RWPE2 (cell line): ENCODE measurements at regions not wholly inside any gene's neighbourhood (a gene's known extent, or its start where the extent isn't known, plus 50 kb on each side); places are given as distances from the start of the nearest gene placed in this dataset.

ENCODE experiments used
- ATAC-seq: fragments of 200-7000 bp; cut with Tn5 transposase; 3 replicates; pipeline ENCODE4 v1.9.1; 2021; ENCODE audit warnings: low read depth
- DNase-seq: peaks from one replicate; pipeline ENCODE4 v3.0.0-alpha.2; 2020; ENCODE audit warnings: low spot score
- H3K27ac ChIP-seq: fragments of 450-650 bp; 2 replicates; pipeline ENCODE4 v1.5.1; 2017; ENCODE audit warnings: mild to moderate bottlenecking; ENCODE audit not compliant: poor library complexity, severe bottlenecking
- H3K27me3 ChIP-seq: fragments of 250-450 bp; sonication (Bioruptor Pico); 2 replicates; pipeline ENCODE4 v1.5.1; 2021; ENCODE audit warnings: mild to moderate bottlenecking, moderate library complexity; ENCODE audit not compliant: insufficient read depth, poor library complexity, severe bottlenecking
- H3K36me3 ChIP-seq: fragments of 250-450 bp; sonication (Bioruptor Pico); 2 replicates; pipeline ENCODE4 v1.5.1; 2020; ENCODE audit warnings: low read depth, mild to moderate bottlenecking, moderate library complexity
- H3K4me1 ChIP-seq: fragments of 250-450 bp; sonication (Bioruptor Pico); 2 replicates; pipeline ENCODE4 v1.5.1; 2021; ENCODE audit warnings: mild to moderate bottlenecking, moderate library complexity; ENCODE audit not compliant: insufficient read depth, poor library complexity, severe bottlenecking
- H3K4me3 ChIP-seq: fragments of 250-450 bp; sonication (Bioruptor Pico); 2 replicates; pipeline ENCODE4 v1.5.1; 2021; ENCODE audit warnings: mild to moderate bottlenecking, moderate library complexity; ENCODE audit not compliant: severe bottlenecking
- H3K9me3 ChIP-seq: fragments of 250-450 bp; sonication (Bioruptor Pico); 2 replicates; pipeline ENCODE4 v1.5.1; 2021; ENCODE audit warnings: mild to moderate bottlenecking, moderate library complexity; ENCODE audit not compliant: severe bottlenecking
- CTCF ChIP-seq: fragments of 450-650 bp; IDR thresholded peaks from one replicate; pipeline ENCODE4 v1.5.1; 2017; ENCODE audit warnings: mild to moderate bottlenecking, moderate library complexity; ENCODE audit not compliant: poor library complexity, severe bottlenecking

GRCh38 chr4:125497861-125498260 is 183.1 kb downstream of the FAT4 start:
- H3K36me3 ChIP-seq, result no peaks in the 10 kb centered on the region
- H3K27ac ChIP-seq, result no peak overlapping the region
- no peak for DNase-seq
- H3K9me3 ChIP-seq, result no peaks in the 10 kb centered on the region
- no peaks in the 10 kb centered on the region for H3K27me3 ChIP-seq
- no peaks in the 10 kb centered on the region for H3K4me1 ChIP-seq
- no peak for ATAC-seq
- no peak for TF ChIP-seq CTCF
- no peak overlapping the region for H3K4me3 ChIP-seq

GRCh38 chr4:125498981-125499380 is 184.2 kb downstream of the FAT4 start:
- no peak overlapping the region for H3K4me3 ChIP-seq
- H3K4me1 ChIP-seq, result no peaks in the 10 kb centered on the region
- DNase-seq (no peak), ATAC-seq (no peak)
- no peaks in the 10 kb centered on the region for H3K27me3 ChIP-seq
- no peaks in the 10 kb centered on the region for H3K36me3 ChIP-seq
- no peaks in the 10 kb centered on the region for H3K9me3 ChIP-seq
- no peak for TF ChIP-seq CTCF
- H3K27ac ChIP-seq, result no peak overlapping the region

GRCh38 chr4:125501090-125501489 is 186.3 kb downstream of the FAT4 start:
- Histone ChIP-seq H3K27me3 (no peaks in the 10 kb centered on the region), H3K36me3 (no peaks in the 10 kb centered on the region), H3K4me3 (no peak overlapping the region), H3K4me1 (no peaks in the 10 kb centered on the region), H3K9me3 (no peaks in the 10 kb centered on the region), H3K27ac (no peak overlapping the region)
- ATAC-seq (no peak), DNase-seq (no peak)
- TF ChIP-seq CTCF, result no peak

- no peak overlapping the region for H3K27ac ChIP-seq
- no peaks in the 10 kb centered on the region for H3K4me1 ChIP-seq
- ATAC-seq (no peak), DNase-seq (no peak)
- no peak for TF ChIP-seq CTCF
- H3K36me3 ChIP-seq, result no peaks in the 10 kb centered on the region
- no peak overlapping the region for H3K4me3 ChIP-seq
- H3K9me3 ChIP-seq, result no peaks in the 10 kb centered on the region
- H3K27me3 ChIP-seq, result no peaks in the 10 kb centered on the region
Measured at GRCh38 chr4:125501568-125501967, 186.8 kb downstream of the FAT4 start.

GRCh38 chr4:125505621-125506020 is 190.9 kb downstream of the FAT4 start:
- no peaks in the 10 kb centered on the region for H3K27me3 ChIP-seq
- DNase-seq (no peak), ATAC-seq (no peak)
- no peak overlapping the region for H3K27ac ChIP-seq
- no peak for TF ChIP-seq CTCF
- H3K4me3 ChIP-seq, result no peak overlapping the region
- H3K9me3 ChIP-seq, result no peaks in the 10 kb centered on the region
- no peaks in the 10 kb centered on the region for H3K4me1 ChIP-seq
- no peaks in the 10 kb centered on the region for H3K36me3 ChIP-seq
